CD4-positive, alpha-beta T cell treated with Interleukin-12 subunit alpha and Interleukin-12 subunit beta, for 1 hour (primary cell): ENCODE measurements at regions not wholly inside any gene's neighbourhood (a gene's known extent, or its start where the extent isn't known, plus 50 kb on each side); places are given as distances from the start of the nearest gene placed in this dataset.

ENCODE experiments used
- DNase-seq: peaks from one replicate; pipeline ENCODE4 v3.0.0-alpha.2; 2020

DNA sequence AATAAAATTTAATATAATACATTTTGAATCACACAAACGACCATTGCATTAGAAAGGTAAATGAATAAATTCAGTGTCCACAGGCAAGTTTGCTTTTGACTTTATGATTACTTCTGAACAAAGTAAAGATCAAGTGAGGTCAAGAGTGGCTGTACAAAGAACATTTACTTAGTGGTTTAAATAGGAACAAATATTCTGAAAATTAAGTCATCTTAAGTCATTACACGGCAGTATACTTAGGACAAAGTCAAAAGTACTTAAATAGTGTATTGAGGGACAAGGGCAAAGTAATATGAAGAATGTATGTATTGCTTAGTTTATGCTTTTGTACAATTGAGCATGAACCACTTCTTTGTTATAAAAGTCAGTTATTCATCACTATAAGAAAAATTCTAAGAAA is 1511.2 kb upstream of the CDH9 start:
- no peak for DNase-seq

GRCh38 chr5:28548856-28549255 is 1510.5 kb upstream of the CDH9 start:
- no peak for DNase-seq

GRCh38 chr5:28544501-28544900 is 1506.1 kb upstream of the CDH9 start:
- DNase-seq, result no peak

DNA sequence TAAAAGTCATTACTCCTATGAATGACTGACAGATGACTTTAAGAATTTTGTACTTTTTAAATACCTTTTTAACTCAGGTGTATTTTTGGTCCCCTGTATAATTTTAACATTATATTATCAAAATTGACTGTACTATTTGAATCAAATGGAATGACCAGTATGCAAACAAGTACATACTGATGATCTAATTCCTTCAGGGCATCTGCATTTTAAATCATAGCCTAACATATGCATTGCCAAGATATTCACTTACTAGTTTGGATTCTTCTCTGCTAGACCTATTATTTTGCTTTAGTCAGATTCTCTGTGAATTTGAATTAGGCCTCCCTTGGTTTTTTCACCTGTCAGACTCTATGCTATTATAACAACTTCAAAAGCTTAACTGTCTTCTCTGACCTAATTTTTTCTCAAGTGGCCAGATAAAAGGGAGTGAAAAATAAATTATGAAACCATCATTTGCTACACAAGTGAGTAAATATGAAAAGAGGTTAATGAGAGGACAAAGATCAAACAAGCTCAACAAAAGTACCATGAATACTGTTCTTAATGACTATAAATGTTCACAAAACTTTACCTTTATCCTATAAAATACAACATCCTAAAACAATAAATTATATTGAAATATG is 1505.2 kb upstream of the CDH9 start:
- DNase-seq, result no peak

DNA sequence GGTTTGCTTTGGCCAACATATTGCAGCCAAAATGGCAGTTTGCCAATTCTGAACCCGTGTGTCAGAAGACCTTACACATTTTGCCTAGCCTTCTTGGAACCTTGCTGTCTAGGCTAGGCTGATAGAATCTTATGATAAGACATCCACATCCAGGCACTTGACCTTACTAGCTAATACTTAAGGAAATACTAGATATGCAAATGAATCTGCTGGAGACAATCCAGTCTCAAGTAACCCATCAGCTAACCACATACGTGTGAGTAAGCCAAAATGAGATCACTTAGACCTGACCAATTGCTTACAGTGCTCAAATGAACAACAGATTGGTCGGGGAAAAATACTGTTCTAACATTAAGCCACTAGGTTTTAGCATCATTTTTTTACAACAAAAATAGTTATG is 1504.6 kb upstream of the CDH9 start:
- DNase-seq, result no peak

GRCh38 chr5:28523888-28524635 is 1485.7 kb upstream of the CDH9 start:
- no peak for DNase-seq

DNA sequence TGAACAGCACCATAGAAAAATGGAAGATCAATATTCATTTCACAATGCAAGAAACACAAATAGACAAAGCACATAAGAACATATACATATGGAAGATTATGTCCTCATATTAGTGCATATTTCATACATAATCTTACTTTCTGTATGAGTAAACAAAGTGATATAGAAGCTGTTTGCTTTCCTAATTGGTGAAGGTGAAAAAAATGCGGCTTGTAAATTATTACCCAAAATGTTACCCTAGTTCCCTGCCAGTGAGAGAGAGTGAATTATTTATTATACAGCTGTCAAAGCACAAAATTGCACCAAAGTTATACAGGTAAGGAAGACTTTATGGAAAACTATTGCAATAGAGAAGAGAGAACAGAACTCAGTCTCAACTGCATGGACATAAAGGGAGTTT is 1485.0 kb upstream of the CDH9 start:
- no peak for DNase-seq

GRCh38 chr5:28517691-28518090 is 1479.3 kb upstream of the CDH9 start:
- DNase-seq, result no peak

DNA sequence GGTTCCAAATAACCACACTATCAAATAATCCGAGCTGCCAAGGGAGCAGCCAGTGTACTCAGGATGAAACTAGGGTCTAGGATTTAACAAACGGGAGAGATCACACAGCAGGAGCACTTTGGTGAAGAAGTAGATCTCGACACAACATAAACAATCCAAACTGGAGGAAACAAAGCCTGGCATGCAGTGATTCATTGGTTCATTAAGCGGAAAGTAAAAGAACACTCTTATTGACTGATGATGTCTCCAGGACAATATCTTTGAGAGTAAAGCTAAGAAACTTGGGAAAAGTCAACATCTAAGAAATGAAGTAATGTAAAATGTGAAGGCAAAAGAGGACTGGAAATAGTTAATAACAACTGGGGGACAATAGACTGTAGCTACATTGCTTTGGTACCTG is 1478.3 kb upstream of the CDH9 start:
- DNase-seq, result no peak

- DNase-seq, result no peak
Measured at GRCh38 chr5:28512648-28513047, 1474.3 kb upstream of the CDH9 start.

DNA sequence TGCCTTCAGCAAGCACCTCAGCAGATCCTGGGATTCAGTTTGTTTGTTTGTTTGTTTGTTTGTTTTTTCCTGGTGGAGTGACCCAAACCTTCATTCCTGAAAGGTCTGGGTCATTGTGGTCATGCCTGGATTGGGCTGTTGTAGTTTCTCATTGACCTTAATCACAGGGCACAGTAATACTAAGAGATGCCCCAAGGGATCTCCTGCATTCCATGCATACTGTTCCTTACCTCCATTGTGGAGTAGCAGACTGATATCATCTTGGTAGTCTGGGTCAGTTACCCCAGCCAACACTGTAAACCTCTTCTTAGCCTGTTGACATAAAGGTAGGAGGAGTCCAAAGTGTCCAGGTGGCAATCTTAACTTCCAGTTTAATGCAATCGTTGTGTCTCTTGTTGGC is 1466.7 kb upstream of the CDH9 start:
- no peak for DNase-seq

- DNase-seq, result no peak
Measured at GRCh38 chr5:28500511-28500910, 1462.1 kb upstream of the CDH9 start.

- no peak for DNase-seq
Measured at GRCh38 chr5:28499766-28500290, 1461.4 kb upstream of the CDH9 start.

DNA sequence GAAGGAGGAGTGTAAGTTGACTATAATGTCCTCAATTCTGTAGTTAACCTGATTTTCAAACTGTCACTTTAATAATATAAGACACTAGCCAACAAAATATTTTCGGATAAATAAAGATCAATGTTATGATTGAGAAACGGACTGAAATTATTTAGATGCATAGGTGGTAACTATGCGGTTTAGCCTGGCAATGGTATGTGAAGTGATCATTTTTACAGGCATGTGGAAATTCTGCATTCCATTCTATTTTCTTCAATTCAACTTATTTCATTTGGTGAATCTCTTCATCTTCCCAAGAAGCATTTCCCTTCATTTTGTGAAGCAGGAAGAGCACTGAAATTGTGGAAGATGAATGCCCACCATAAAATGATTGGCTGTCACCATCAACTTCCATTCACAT is 1457.5 kb upstream of the CDH9 start:
- no peak for DNase-seq

- no peak for DNase-seq
Measured at GRCh38 chr5:28493456-28493855, 1455.1 kb upstream of the CDH9 start.

DNA sequence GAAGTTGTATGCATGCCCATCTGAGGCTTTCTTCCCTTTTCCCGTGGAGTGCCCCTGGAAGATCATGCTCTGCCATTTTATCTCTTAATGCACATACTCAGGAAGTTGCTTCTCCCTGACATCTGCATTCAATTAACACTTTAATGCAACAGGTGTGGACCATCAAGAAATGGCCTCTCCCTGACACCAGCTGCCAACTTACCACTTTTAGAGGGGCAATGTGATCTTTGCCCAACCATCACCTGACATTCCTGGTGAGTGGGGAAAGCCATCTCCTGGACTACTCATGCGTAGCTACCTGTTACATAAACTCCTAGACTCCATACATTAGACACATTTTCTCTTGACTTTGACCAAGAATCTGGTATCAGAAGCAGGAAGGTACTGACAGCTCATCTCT is 1450.4 kb upstream of the CDH9 start:
- DNase-seq, result no peak

GRCh38 chr5:28483327-28484025 is 1445.1 kb upstream of the CDH9 start:
- DNase-seq, result no peak

GRCh38 chr5:28473531-28474107 is 1435.2 kb upstream of the CDH9 start:
- no peak for DNase-seq

GRCh38 chr5:28468166-28468565 is 1429.8 kb upstream of the CDH9 start:
- no peak for DNase-seq

GRCh38 chr5:28463728-28464127 is 1425.3 kb upstream of the CDH9 start:
- no peak for DNase-seq

- DNase-seq, result no peak
Measured at GRCh38 chr5:28451483-28451882, 1413.1 kb upstream of the CDH9 start.

DNA sequence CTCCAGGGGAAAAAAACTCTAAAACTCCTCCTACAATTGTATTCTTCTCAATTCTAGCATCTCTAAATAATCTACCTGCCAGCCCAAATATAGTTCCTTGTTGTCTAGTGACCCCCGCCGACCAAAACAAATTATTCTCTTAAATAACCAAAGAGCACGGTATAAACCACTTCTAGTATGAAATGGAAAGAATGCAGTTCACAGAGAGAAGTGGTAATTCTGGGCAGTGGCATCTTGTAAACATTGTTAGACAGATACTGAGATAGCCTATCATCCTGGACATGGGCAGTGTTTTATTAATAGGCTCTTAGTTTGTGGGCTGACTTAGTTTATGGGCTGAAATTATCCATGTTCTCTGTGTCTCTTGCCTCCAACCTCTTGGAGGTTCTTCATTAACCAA is 1412.6 kb upstream of the CDH9 start:
- DNase-seq, result no peak

DNA sequence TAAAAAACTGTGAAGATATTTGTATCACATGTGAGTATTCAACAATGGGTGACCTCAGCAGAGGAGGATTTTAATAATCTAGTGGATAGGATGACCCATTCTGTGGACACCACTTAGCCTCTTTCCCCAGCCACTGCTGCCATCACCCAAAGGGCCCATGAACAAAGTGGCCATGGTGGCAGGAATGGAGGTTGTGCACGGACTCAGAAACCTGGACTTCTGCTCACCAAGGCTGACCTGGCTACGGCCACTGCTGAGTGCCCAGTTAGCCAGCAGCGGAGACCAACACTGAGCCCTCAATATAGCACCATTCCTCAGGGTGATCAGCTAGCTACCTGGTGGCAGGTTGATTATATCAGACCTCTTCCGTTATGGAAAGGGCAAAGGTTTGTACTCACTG is 1410.4 kb upstream of the CDH9 start:
- no peak for DNase-seq
